CD4-positive, alpha-beta memory T cell (primary cell): ENCODE measurements at regions not wholly inside any gene's neighbourhood (a gene's known extent, or its start where the extent isn't known, plus 50 kb on each side); places are given as distances from the start of the nearest gene placed in this dataset.

Experiments
- CTCF ChIA-PET: fragments of 350-600 bp; sonication (Branson Sonifier 250); formaldehyde crosslinking; loops from one replicate; lab custom pipeline; 2021; ENCODE audit warnings: inconsistent platforms; ENCODE audit not compliant: partially characterized antibody; lab: Charles Lee
- POLR2A ChIA-PET: fragments of 350-600 bp; sonication (Branson Sonifier 250); formaldehyde crosslinking; loops from one replicate; lab custom pipeline; 2021; ENCODE audit not compliant: partially characterized antibody; lab: Charles Lee
- DNase-seq, 5 donors: peaks; one replicate each; pipeline versions ENCODE4 v3.0.0 to v3.0.0-alpha.2; 2020 to 2022; ENCODE audit warnings: mixed read lengths in 1 of 5
- H3K27ac ChIP-seq: one replicate; pipeline ENCODE4 v1.7.0; 2013; ENCODE audit warnings: low read depth, low read length
- H3K27me3 ChIP-seq: 2 replicates; pipeline ENCODE4 v1.7.0; 2013; ENCODE audit warnings: mild to moderate bottlenecking, low read length, moderate library complexity; ENCODE audit not compliant: insufficient read depth
- H3K36me3 ChIP-seq: 2 replicates; pipeline ENCODE4 v1.7.0; 2013; ENCODE audit warnings: mild to moderate bottlenecking, low read length, moderate library complexity; ENCODE audit not compliant: insufficient read depth
- H3K4me1 ChIP-seq: 2 replicates; pipeline ENCODE4 v1.7.0; 2013; ENCODE audit warnings: mild to moderate bottlenecking, low read length, moderate library complexity; ENCODE audit not compliant: insufficient read depth
- H3K4me3 ChIP-seq, 2 donors: one replicate each; pipeline ENCODE4 v1.7.0; 2013; ENCODE audit warnings: low read length in 2 of 2, mild to moderate bottlenecking in 1 of 2
- H3K9me3 ChIP-seq, 2 donors: one replicate each; pipeline ENCODE4 v1.7.0; 2013; ENCODE audit warnings: low read length in 2 of 2, control low read depth in 1 of 2; ENCODE audit not compliant: control insufficient read depth in 1 of 2
- H3K27ac Mint-ChIP-seq, 7 donors: one replicate each; pipeline ENCODE4 v1.8.0; 2020 to 2021; ENCODE audit warnings: mixed read lengths in 7 of 7, mild to moderate bottlenecking in 6 of 7, inconsistent platforms in 3 of 7, moderate library complexity in 3 of 7
- H3K27me3 Mint-ChIP-seq, 2 donors: one replicate each; pipeline ENCODE4 v1.8.0; 2020 to 2021; ENCODE audit warnings: mixed read lengths in 2 of 2
- H3K36me3 Mint-ChIP-seq, 2 donors: one replicate each; pipeline ENCODE4 v1.8.0; 2020 to 2021; ENCODE audit warnings: mixed read lengths in 2 of 2, inconsistent platforms in 1 of 2, mild to moderate bottlenecking in 1 of 2
- H3K4me1 Mint-ChIP-seq, 4 donors: one replicate each; pipeline ENCODE4 v1.8.0; 2020 to 2021; ENCODE audit warnings: mixed read lengths in 4 of 4, mild to moderate bottlenecking in 1 of 4
- H3K4me3 Mint-ChIP-seq, 8 donors: one replicate each; pipeline ENCODE4 v1.8.0; 2020 to 2021; ENCODE audit warnings: mixed read lengths in 8 of 8, mild to moderate bottlenecking in 7 of 8, moderate library complexity in 6 of 8, inconsistent platforms in 3 of 8
- H3K9me3 Mint-ChIP-seq, 8 donors: one replicate each; pipeline ENCODE4 v1.8.0; 2020 to 2021; ENCODE audit warnings: mixed read lengths in 8 of 8, mild to moderate bottlenecking in 5 of 8, inconsistent platforms in 3 of 8, moderate library complexity in 1 of 8
- intact Hi-C: fragments of 100-400 bp; cut with micrococcal nuclease; formaldehyde crosslinking; loops from one replicate; pipeline ENCODE4 v1.15.1; 2023

GRCh38 chr1:226816576-226816975 is 53.8 kb upstream of the PSEN2 start:
- DNase-seq, result no peak
- intact Hi-C loops, result no loop called here
- Mint-ChIP-seq H3K27me3 (no peaks in the 10 kb centered on the region), H3K4me3 (no peak overlapping the region), H3K36me3 (no peaks in the 10 kb centered on the region), H3K4me1 (peaks cover 7 to 23% (median 12%) of the 10 kb centered on the region in 4 donors), H3K27ac (no peak overlapping the region), H3K9me3 (no peaks in the 10 kb centered on the region)
- H3K27me3 ChIP-seq, result no peaks in the 10 kb centered on the region
- CTCF ChIA-PET, result interaction anchor here (1.4 to 1.9 kb wide), 2 partner anchors 11 to 190 kb away, joined by 4 to 6 read pairs; no protein-coding TSS in a partner anchor
- no peak overlapping the region for H3K4me3 ChIP-seq
- H3K27ac ChIP-seq, result no peak overlapping the region
- POLR2A ChIA-PET, result interaction anchor here (0.6 to 2.8 kb wide), 3 partner anchors 17 to 149 kb away, joined by 3 to 13 read pairs (median 4); partner anchors contain the start of gene COQ8A
- H3K36me3 ChIP-seq, result no peaks in the 10 kb centered on the region
- no peaks in the 10 kb centered on the region for H3K9me3 ChIP-seq
- H3K4me1 ChIP-seq, result peaks cover 11% of the 10 kb centered on the region

DNA sequence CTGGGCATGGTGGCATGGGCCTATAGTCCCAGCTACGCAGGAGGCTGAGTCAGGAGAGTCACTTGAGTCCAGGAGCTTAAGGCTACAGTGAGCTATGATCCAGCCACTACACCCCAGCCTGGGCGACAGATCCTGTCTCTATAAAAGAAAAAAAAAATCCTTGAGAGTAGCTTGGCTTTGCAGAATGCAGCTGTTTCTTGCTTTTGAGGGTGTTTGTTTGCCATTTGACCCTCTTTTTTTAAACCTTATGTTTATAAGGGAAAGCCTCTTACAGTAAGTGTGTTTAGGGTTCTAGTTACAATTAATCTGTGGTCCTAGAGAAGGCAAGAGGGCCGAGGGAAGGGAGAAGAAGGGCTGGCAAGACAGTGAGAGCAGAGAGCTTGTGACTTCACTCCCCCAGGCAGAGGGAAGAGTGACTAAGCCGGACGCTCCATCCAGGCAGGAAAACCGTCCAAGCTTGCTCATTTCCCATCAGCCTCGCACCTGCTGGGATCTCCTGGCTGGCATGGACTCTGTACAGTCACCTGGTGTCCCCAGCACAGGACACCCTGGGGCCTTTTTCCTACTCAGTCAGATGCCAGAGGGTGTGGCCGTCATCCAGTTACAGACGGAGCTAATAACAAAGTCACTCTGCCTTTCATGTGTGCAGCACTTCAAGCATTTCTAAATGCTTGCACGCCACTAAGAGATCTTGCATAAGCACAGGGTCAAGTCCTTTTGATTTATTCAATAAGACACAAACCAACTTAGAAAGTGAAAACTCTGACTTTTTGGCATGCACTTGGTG is 55.5 kb upstream of the PSEN2 start:
- Mint-ChIP-seq H3K36me3 (no peaks in the 10 kb centered on the region), H3K4me1 (peaks cover 7 to 23% (median 12%) of the 10 kb centered on the region in 4 donors), H3K27ac (peak overlapping the region in 3 of 7 donors; percentile 10 to 53 (median 29)), H3K27me3 (no peaks in the 10 kb centered on the region), H3K9me3 (no peaks in the 10 kb centered on the region), H3K4me3 (peak overlapping the region in 1 of 8 donors; percentile 17)
- Histone ChIP-seq H3K36me3 (no peaks in the 10 kb centered on the region), H3K4me1 (peaks cover 11% of the 10 kb centered on the region), H3K27ac (no peak overlapping the region), H3K4me3 (no peak overlapping the region), H3K9me3 (no peaks in the 10 kb centered on the region), H3K27me3 (no peaks in the 10 kb centered on the region)
- DNase-seq, result peak in 1 of 5 donors; percentile 9
- CTCF ChIA-PET, result interaction anchor here (0.9 to 2.0 kb wide), 6 partner anchors 8 to 180 kb away, joined by 3 to 8 read pairs (median 3); no protein-coding TSS in a partner anchor
- intact Hi-C loops, result no loop called here
- POLR2A ChIA-PET, result interaction anchor here (0.9 to 2.8 kb wide), 8 partner anchors 9 to 171 kb away, joined by 3 to 14 read pairs (median 5); partner anchors contain the start of gene ITPKB

GRCh38 chr1:226813671-226814591 is 56.5 kb upstream of the PSEN2 start:
- H3K27me3 ChIP-seq, result no peaks in the 10 kb centered on the region
- no peak overlapping the region for H3K27ac ChIP-seq
- no peaks in the 10 kb centered on the region for H3K9me3 ChIP-seq
- no peaks in the 10 kb centered on the region for H3K36me3 ChIP-seq
- no peaks in the 10 kb centered on the region for H3K27me3 Mint-ChIP-seq
- no peak overlapping the region for H3K4me3 ChIP-seq
- H3K4me1 ChIP-seq, result peaks cover 11% of the 10 kb centered on the region
- no peaks in the 10 kb centered on the region for H3K9me3 Mint-ChIP-seq
- intact Hi-C loops, result no loop called here
- peaks cover 7 to 23% (median 13%) of the 10 kb centered on the region in 4 donors for H3K4me1 Mint-ChIP-seq
- no peak for DNase-seq
- ChIA-PET POLR2A (interaction anchor here (0.8 to 2.1 kb wide), 4 partner anchors 74 to 406 kb away, joined by 3 to 14 read pairs (median 6); partner anchors contain the start of genes ITPKB and PARP1), CTCF (interaction anchor here (0.9 to 2.0 kb wide), 5 partner anchors 13 to 179 kb away, joined by 3 to 8 read pairs (median 3); no protein-coding TSS in a partner anchor)
- no peak overlapping the region for H3K4me3 Mint-ChIP-seq
- H3K27ac Mint-ChIP-seq, result no peak overlapping the region
- no peaks in the 10 kb centered on the region for H3K36me3 Mint-ChIP-seq

DNA sequence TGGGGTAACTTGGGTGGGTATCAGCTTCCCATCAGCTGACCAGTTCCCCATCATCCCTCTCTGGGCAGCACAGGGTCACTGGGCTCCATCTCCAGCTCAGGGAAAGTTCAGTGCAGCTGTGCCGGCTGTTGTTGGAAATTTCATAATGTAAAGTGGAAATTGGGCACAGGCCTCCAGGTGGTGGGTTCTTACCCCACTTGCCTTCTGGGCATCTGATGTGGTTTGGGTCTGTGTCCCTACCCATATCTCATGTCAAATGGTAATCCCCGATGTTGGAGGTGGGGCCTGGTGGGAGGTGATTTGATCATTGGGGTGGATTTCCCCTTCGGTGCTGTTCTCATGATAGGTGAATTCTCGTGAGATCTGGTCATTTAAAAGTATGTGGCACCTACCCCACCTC is 59.7 kb upstream of the PSEN2 start:
- Histone ChIP-seq H3K27ac (no peak overlapping the region), H3K4me1 (peaks cover 11% of the 10 kb centered on the region), H3K36me3 (no peaks in the 10 kb centered on the region), H3K9me3 (no peaks in the 10 kb centered on the region), H3K27me3 (no peaks in the 10 kb centered on the region), H3K4me3 (no peak overlapping the region)
- POLR2A ChIA-PET, result no interaction called here
- Mint-ChIP-seq H3K27me3 (no peaks in the 10 kb centered on the region), H3K36me3 (no peaks in the 10 kb centered on the region), H3K27ac (no peak overlapping the region), H3K4me1 (peaks cover 7 to 12% (median 10%) of the 10 kb centered on the region in 4 donors), H3K4me3 (no peak overlapping the region), H3K9me3 (no peaks in the 10 kb centered on the region)
- intact Hi-C loops, result no loop called here
- CTCF ChIA-PET, result interaction anchor here (1.1 to 1.2 kb wide), 2 partner anchors 9 to 17 kb away, joined by 3 to 4 read pairs; no protein-coding TSS in a partner anchor
- no peak for DNase-seq

DNA sequence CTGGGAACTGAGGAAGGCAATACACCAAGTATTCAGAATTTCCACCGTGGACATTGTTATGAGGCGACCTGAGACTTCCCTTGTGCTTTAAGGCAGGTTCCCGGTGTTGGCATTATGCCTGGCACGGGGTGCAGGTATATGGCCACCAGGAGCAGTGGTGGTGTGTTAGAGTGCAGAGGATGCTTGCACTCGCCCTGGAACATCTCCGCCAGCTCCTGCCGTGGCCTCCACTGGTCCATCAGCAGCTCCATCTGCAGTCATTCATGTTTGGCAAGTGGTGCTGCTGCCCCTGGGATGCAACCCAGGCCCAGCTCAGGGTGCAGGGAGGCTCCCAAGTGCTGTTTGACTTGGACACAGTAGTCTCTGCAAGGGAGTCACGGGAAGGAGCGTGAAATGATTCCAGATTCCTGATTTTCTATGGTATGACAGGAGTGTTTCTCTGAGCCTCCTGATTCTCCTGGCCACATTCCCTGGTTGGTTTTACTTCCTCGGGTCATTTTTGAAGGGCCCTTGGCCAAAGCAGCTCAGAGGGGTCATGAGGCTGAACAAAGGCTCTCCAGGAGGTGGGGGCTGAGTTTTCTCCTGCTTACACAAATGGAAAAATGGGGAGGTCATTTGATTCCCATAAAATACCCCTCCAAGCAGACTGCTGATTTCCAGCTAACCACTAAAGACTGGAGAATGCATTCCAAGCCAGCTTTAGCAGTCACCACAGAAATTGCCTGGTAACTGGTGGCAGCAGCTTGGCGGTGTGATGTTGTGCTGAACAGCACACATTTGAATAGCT is 60.4 kb upstream of the PSEN2 start:
- Histone ChIP-seq H3K36me3 (no peaks in the 10 kb centered on the region), H3K4me3 (no peak overlapping the region), H3K27ac (no peak overlapping the region), H3K4me1 (peaks cover 4% of the 10 kb centered on the region), H3K9me3 (no peaks in the 10 kb centered on the region), H3K27me3 (no peaks in the 10 kb centered on the region)
- Mint-ChIP-seq H3K9me3 (no peaks in the 10 kb centered on the region), H3K4me1 (peaks cover 2 to 6% (median 3%) of the 10 kb centered on the region in 4 donors), H3K4me3 (no peak overlapping the region), H3K27ac (no peak overlapping the region), H3K36me3 (no peaks in the 10 kb centered on the region), H3K27me3 (no peaks in the 10 kb centered on the region)
- POLR2A ChIA-PET, result no interaction called here
- no peak for DNase-seq
- intact Hi-C loops, result no loop called here
- CTCF ChIA-PET, result interaction anchor here (1.0 to 1.2 kb wide), 3 partner anchors 9 to 16 kb away, joined by 3 to 4 read pairs (median 3); no protein-coding TSS in a partner anchor

DNA sequence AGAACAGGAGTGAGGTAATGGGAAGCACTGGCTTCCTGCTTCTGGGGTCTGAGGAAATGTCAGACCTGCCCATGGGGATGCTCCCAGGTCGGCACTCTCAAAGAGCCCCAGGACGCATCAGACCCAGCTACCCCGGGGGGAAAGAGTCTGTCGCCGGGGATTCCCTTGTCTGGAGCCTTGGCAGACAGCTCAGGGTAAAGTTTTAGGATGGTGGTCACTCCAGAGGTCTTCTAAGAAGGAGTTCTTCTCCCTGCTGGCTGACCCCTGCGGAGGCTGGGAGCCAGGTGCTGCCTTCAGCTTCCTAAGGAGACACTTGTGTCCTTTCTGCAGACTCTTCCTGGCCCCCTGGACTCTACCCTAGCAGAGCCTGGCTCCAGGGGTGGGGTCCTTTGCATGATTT is 61.9 kb upstream of the PSEN2 start:
- intact Hi-C loops, result no loop called here
- DNase-seq, result no peak
- Mint-ChIP-seq H3K4me3 (no peak overlapping the region), H3K9me3 (no peaks in the 10 kb centered on the region), H3K4me1 (peaks cover 0 to 4% (median 0%) of the 10 kb centered on the region in 4 donors), H3K27me3 (no peaks in the 10 kb centered on the region), H3K36me3 (no peaks in the 10 kb centered on the region), H3K27ac (no peak overlapping the region)
- Histone ChIP-seq H3K27me3 (no peaks in the 10 kb centered on the region), H3K9me3 (no peaks in the 10 kb centered on the region), H3K27ac (no peak overlapping the region), H3K4me1 (no peaks in the 10 kb centered on the region), H3K36me3 (no peaks in the 10 kb centered on the region), H3K4me3 (no peak overlapping the region)
- CTCF ChIA-PET, result interaction anchor here (1.1 kb wide), 2 partner anchors 13 to 182 kb away, joined by 3 read pairs; no protein-coding TSS in a partner anchor
- POLR2A ChIA-PET, result no interaction called here
